HCT116 (cell line): ENCODE measurements at regions not wholly inside any gene's neighbourhood (a gene's known extent, or its start where the extent isn't known, plus 50 kb on each side); places are given as distances from the start of the nearest gene placed in this dataset.

Experiments
- ATAC-seq: fragments of 200-7000 bp; cut with Tn5 transposase; 2 replicates; pipeline ENCODE4 v1.9.1; 2020; ENCODE audit warnings: mild to moderate bottlenecking, moderate library complexity
- BruUV-seq: library from RNA; stranded (reverse); fragments of 400-500 nt; replicated peaks from 2 replicates; lab custom pipeline; 2021; lab: Mats Ljungman, UMichigan
- CTCF ChIA-PET: fragments of 300-600 bp; sonication (Branson Sonifier 250); formaldehyde crosslinking; loops from one replicate; lab custom pipeline; 2021; ENCODE audit warnings: antibody characterized with exemption; lab: Charles Lee
- POLR2A ChIA-PET: fragments of 300-600, 350-600 bp; sonication (Branson Sonifier 250); formaldehyde crosslinking; loops from one replicate; lab custom pipeline; 2021; ENCODE audit warnings: antibody characterized with exemption; lab: Charles Lee
- RAD21 ChIA-PET, 2 experiments: fragments of 300-600 bp; sonication (Branson Sonifier 250); formaldehyde crosslinking; loops; one replicate each; lab custom pipeline; 2023; ENCODE audit warnings: low total read pairs in 2 of 2; ENCODE audit not compliant: uncharacterized antibody in 2 of 2, unreplicated experiment in 2 of 2, low non-redundant PET in 1 of 2; lab: Charles Lee
- DNase-seq: peaks from one replicate; pipeline ENCODE4 v3.0.0-alpha.2; 2010; ENCODE audit warnings: low read depth, low spot score
- H2AFZ ChIP-seq: fragments of 200-600 bp; shearing (Covaris generic), sonication (generic); 2 replicates; pipeline ENCODE4 v1.6.1; 2017; ENCODE audit warnings: low read depth, mixed run types, mixed read lengths, antibody characterized with exemption, low read length; ENCODE audit not compliant: poor library complexity, severe bottlenecking
- H3K27ac ChIP-seq: 2 replicates; pipeline ENCODE4 v1.5.1; 2012; ENCODE audit warnings: low read depth, low read length
- H3K27me3 ChIP-seq: fragments of 200-600 bp; sonication (generic); 2 replicates; pipeline ENCODE4 v1.6.1; 2016; ENCODE audit warnings: mixed run types, low read length, mixed read lengths; ENCODE audit not compliant: insufficient read depth
- H3K36me3 ChIP-seq, 2 experiments: fragments of 200-500 bp in 1 of 2; fragments of 200-600 bp in 1 of 2; sonication (Bioruptor generic) in 1 of 2; sonication (generic) in 1 of 2; 2 replicates each; pipeline versions ENCODE4 v1.5.1 to v1.6.1; 2014 to 2016; ENCODE audit warnings: low read length in 2 of 2, inconsistent platforms in 1 of 2, mixed read lengths in 1 of 2, mixed run types in 1 of 2; ENCODE audit not compliant: insufficient read depth in 2 of 2, control insufficient read depth in 1 of 2
- H3K4me1 ChIP-seq, 2 experiments: fragments of 200-600 bp in 1 of 2; sonication (generic) in 1 of 2; 2 replicates each; pipeline versions ENCODE4 v1.5.1 to v1.6.1; 2012 to 2017; ENCODE audit warnings: low read length in 2 of 2, inconsistent platforms in 1 of 2, mild to moderate bottlenecking in 1 of 2, mixed read lengths in 1 of 2, mixed run types in 1 of 2, moderate library complexity in 1 of 2; ENCODE audit not compliant: insufficient read depth in 2 of 2, control insufficient read depth in 1 of 2
- H3K4me2 ChIP-seq: fragments of 200-600 bp; sonication (generic); 2 replicates; pipeline ENCODE4 v1.6.1; 2017; ENCODE audit warnings: mixed run types, low read length, mixed read lengths
- H3K4me3 ChIP-seq, 2 experiments: fragments of 200-600 bp in 1 of 2; sonication (generic) in 1 of 2; replicated peaks in 1 of 2; 2 replicates each; pipeline ENCODE4 v1.5.1; 2011 to 2016; ENCODE audit warnings: low read length in 2 of 2, control low read depth in 1 of 2, low read depth in 1 of 2, mild to moderate bottlenecking in 1 of 2, mixed read lengths in 1 of 2, mixed run types in 1 of 2
- H3K79me2 ChIP-seq: fragments of 200-600 bp; sonication (generic); 2 replicates; pipeline ENCODE4 v1.6.1; 2017; ENCODE audit warnings: mild to moderate bottlenecking, mixed run types, low read length, moderate library complexity, mixed read lengths; ENCODE audit not compliant: insufficient read depth
- H3K9ac ChIP-seq: fragments of 200-600 bp; sonication (generic); 2 replicates; pipeline ENCODE4 v1.6.1; 2016; ENCODE audit warnings: low read length, mixed read lengths
- H3K9me2 ChIP-seq: fragments of 200-600 bp; sonication (generic), shearing (Covaris generic); 2 replicates; pipeline ENCODE4 v1.6.1; 2017; ENCODE audit warnings: mixed run types, mild to moderate bottlenecking, moderate library complexity; ENCODE audit not compliant: insufficient read depth
- H3K9me3 ChIP-seq, 2 experiments: fragments of 200-500 bp in 1 of 2; fragments of 200-600 bp in 1 of 2; sonication (Bioruptor generic) in 1 of 2; sonication (generic) in 1 of 2; 2 replicates each; pipeline ENCODE4 v1.6.1; 2014 to 2017; ENCODE audit warnings: low read length in 2 of 2, mixed read lengths in 2 of 2, inconsistent platforms in 1 of 2, low read depth in 1 of 2, mild to moderate bottlenecking in 1 of 2, mixed run types in 1 of 2, moderate library complexity in 1 of 2; ENCODE audit not compliant: control insufficient read depth in 1 of 2, insufficient read depth in 1 of 2
- H4K20me1 ChIP-seq: fragments of 200-600 bp; sonication (generic), shearing (Covaris generic); 2 replicates; pipeline ENCODE4 v1.6.1; 2017; ENCODE audit warnings: mixed run types, mild to moderate bottlenecking, moderate library complexity; ENCODE audit not compliant: insufficient read depth
- CBX3 ChIP-seq: IDR thresholded peaks from 2 replicates; pipeline ENCODE4 v1.6.1; 2012; ENCODE audit warnings: low read depth
- CEBPB ChIP-seq: IDR thresholded peaks from 2 replicates; pipeline ENCODE4 v1.6.1; 2012; ENCODE audit warnings: low read depth
- EGR1 ChIP-seq: IDR thresholded peaks from 2 replicates; pipeline ENCODE4 v1.6.1; 2012; ENCODE audit warnings: low read depth
- JUND ChIP-seq: IDR thresholded peaks from 2 replicates; pipeline ENCODE4 v1.6.1; 2012
- POLR2AphosphoS5 ChIP-seq: IDR thresholded peaks from 2 replicates; pipeline ENCODE4 v1.6.1; 2011; ENCODE audit warnings: mild to moderate bottlenecking, low read depth, low read length, moderate library complexity
- RAD21 ChIP-seq: IDR thresholded peaks from 2 replicates; pipeline ENCODE4 v1.6.1; 2012; ENCODE audit warnings: low read depth, mild to moderate bottlenecking
- SP1 ChIP-seq: IDR thresholded peaks from 2 replicates; pipeline ENCODE4 v1.6.1; 2012; ENCODE audit warnings: low read depth
- SRF ChIP-seq: IDR thresholded peaks from 2 replicates; pipeline ENCODE4 v1.6.1; 2012; ENCODE audit warnings: low read depth
- TCF7L2 ChIP-seq: IDR thresholded peaks from 2 replicates; pipeline ENCODE4 v1.7.0; 2011; ENCODE audit warnings: borderline replicate concordance, inconsistent platforms; ENCODE audit not compliant: insufficient read depth, insufficient read length; ENCODE audit errors: extremely low read depth
- YY1 ChIP-seq: IDR thresholded peaks from 2 replicates; pipeline ENCODE4 v1.6.1; 2011; ENCODE audit warnings: low read length, low read depth, moderate library complexity, mild to moderate bottlenecking; ENCODE audit not compliant: insufficient replicate concordance; ENCODE audit errors: extremely low read depth
- ZFX ChIP-seq: fragments of 450-650 bp; IDR thresholded peaks from 2 replicates; pipeline ENCODE4 v1.6.1; 2017
- intact Hi-C: fragments of 100-400 bp; cut with micrococcal nuclease; formaldehyde crosslinking; loops from 2 replicates; pipeline ENCODE4 v1.10.0; 2022
- TF ChIP-seq, protein P1 (sequence below), 3 experiments: fragments of 200-600 bp in 1 of 3; sonication (generic) in 1 of 3; IDR thresholded peaks in 2 of 3; conservative IDR thresholded peaks in 1 of 3; 2 replicates each; pipeline ENCODE4 v1.5.1; 2012 to 2017; ENCODE audit warnings: low read depth in 2 of 3, low read length in 2 of 3, antibody characterized with exemption in 1 of 3, borderline replicate concordance in 1 of 3, control low read depth in 1 of 3, mild to moderate bottlenecking in 1 of 3, mixed read lengths in 1 of 3, mixed run types in 1 of 3, moderate library complexity in 1 of 3; ENCODE audit not compliant: insufficient read depth in 1 of 3

GRCh38 chr5:62001640-62002039, 304.4 kb upstream of the KIF2A start:
- Histone ChIP-seq H3K9ac (no peak overlapping the region), H3K79me2 (no peaks in the 10 kb centered on the region), H3K9me2 (no peaks in the 10 kb centered on the region), H3K36me3 (no peaks in the 10 kb centered on the region), H2AFZ (no peak overlapping the region), H3K4me2 (no peak overlapping the region), H3K9me3 (no peaks in the 10 kb centered on the region), H3K4me3 (no peak overlapping the region), H3K27me3 (peaks cover 47% of the 10 kb centered on the region; the same call in 1 of the 2 replicates), H3K27ac (no peak overlapping the region), H4K20me1 (no peaks in the 10 kb centered on the region), H3K4me1 (no peaks in the 10 kb centered on the region)
- ChIA-PET RAD21 (no interaction called here), CTCF (no interaction called here), POLR2A (no interaction called here)
- DNase-seq (no peak), ATAC-seq (no peak)
- TF ChIP-seq RAD21, result no peak
- no peak for TF ChIP-seq JUND
- no peak for TF ChIP-seq EGR1
- no peak for TF ChIP-seq CEBPB
- TF ChIP-seq TCF7L2, result no peak
- TF ChIP-seq SRF, result no peak
- TF ChIP-seq CBX3, result no peak
- TF ChIP-seq SP1, result no peak
- no peak for TF ChIP-seq ZFX
- no peak for TF ChIP-seq POLR2AphosphoS5
- TF ChIP-seq, protein P1, sequence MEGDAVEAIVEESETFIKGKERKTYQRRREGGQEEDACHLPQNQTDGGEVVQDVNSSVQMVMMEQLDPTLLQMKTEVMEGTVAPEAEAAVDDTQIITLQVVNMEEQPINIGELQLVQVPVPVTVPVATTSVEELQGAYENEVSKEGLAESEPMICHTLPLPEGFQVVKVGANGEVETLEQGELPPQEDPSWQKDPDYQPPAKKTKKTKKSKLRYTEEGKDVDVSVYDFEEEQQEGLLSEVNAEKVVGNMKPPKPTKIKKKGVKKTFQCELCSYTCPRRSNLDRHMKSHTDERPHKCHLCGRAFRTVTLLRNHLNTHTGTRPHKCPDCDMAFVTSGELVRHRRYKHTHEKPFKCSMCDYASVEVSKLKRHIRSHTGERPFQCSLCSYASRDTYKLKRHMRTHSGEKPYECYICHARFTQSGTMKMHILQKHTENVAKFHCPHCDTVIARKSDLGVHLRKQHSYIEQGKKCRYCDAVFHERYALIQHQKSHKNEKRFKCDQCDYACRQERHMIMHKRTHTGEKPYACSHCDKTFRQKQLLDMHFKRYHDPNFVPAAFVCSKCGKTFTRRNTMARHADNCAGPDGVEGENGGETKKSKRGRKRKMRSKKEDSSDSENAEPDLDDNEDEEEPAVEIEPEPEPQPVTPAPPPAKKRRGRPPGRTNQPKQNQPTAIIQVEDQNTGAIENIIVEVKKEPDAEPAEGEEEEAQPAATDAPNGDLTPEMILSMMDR (IDR thresholded peaks at IDR 0.05 in 2 of 3, conservative IDR thresholded peaks at IDR 0.05 in 1 of 3; ENCODE audit: borderline replicate concordance in 1 of 3, insufficient read depth in 1 of 3, low read depth in 2 of 3, low read length in 2 of 3), result no peak
- TF ChIP-seq YY1, result no peak
- BruUV-seq, result no TSS peak
- intact Hi-C loops, result no loop called here
